Suprapubic skin (tissue), 4 donors: ENCODE measurements at regions not wholly inside any gene's neighbourhood (a gene's known extent, or its start where the extent isn't known, plus 50 kb on each side); places are given as distances from the start of the nearest gene placed in this dataset.

Experiments
- CTCF ChIP-seq, 2 donors: fragments of 200-600 bp in 1 of 2; fragments of 450-650 bp in 1 of 2; sonication (generic) in 1 of 2; IDR thresholded peaks; one replicate each; pipeline ENCODE4 v1.5.1; 2016 to 2019; ENCODE audit warnings: antibody characterized with exemption in 2 of 2, mild to moderate bottlenecking in 1 of 2, moderate library complexity in 1 of 2
- POLR2A ChIP-seq, 2 donors: fragments of 450-650 bp; IDR thresholded peaks; one replicate each; pipeline ENCODE4 v1.6.1; 2017; ENCODE audit warnings: antibody characterized with exemption in 2 of 2, mild to moderate bottlenecking in 2 of 2, moderate library complexity in 2 of 2
- POLR2AphosphoS5 ChIP-seq, 3 donors: sonication (generic); formaldehyde crosslinking; IDR thresholded peaks; one replicate each; pipeline ENCODE4 v1.6.1; 2017; ENCODE audit warnings: antibody characterized with exemption in 3 of 3

- TF ChIP-seq POLR2AphosphoS5 (IDR thresholded peaks at IDR 0.05) (no peak), CTCF (IDR thresholded peaks at IDR 0.05) (no peak), POLR2A (IDR thresholded peaks at IDR 0.05) (no peak)
Measured at GRCh38 chr11:92473736-92474135, 249.1 kb downstream of the FAT3 start.
